Mesenteric fat pad (tissue), 1 donor: ENCODE measurements at regions not wholly inside any gene's neighbourhood (a gene's known extent, or its start where the extent isn't known, plus 50 kb on each side); places are given as distances from the start of the nearest gene placed in this dataset.

Source experiments
- DNase-seq: peaks from one replicate; pipeline ENCODE4 v3.0.0-alpha.2; 2020; ENCODE audit warnings: low spot score
- donor health status: DM: yes; HTN: yes; CAD: no.

GRCh38 chrX:43566170-43566569 lies 89.9 kb upstream of the MAOA start:
- no peak for DNase-seq

DNA sequence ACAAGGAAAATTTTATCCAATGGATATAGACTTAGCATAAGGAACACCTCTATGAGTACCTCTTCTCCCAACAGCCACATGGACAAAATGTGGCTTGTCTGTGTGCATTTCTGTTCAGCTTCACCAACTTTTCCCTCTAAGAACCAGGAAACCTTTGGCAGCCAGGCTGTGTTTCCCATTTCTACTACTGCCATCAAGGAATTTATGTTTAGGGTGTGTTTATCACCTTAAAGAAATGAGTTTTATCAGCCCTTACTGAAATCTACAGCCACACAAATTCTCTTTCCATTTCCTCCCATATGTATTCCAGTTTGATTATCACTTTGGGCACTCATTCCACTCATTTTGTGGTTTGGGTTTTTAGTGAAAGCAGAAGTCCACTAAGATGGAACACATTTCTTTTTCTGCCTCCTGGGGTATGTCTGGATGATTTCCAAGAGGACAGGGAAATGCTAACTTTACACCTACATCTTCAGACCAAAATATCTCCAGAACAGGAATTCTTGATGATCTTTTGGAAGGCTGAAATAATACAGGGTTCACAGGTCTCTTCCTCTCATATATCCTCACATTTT lies 82.6 kb upstream of the MAOA start:
- no peak for DNase-seq

DNA sequence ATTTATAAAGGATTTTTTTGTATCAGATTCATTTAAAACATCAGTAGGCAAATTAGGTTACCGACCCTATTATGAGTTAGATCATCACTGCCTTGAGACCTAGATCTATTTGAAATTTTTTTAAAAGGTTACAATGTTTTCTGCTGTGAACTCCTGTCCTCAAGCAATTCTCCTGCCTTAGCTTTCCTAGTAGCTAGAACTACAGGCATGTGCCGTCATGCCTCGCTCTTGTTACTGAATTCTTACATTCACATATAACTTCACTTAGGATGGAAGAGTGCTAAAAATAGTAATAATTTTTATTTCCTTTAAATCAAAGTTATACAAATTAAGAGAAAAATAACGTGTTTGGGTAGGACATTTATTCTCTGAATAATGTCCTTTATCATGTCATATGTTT lies 75.5 kb upstream of the MAOA start:
- DNase-seq, result no peak

GRCh38 chrX:43581167-43581566 lies 74.9 kb upstream of the MAOA start:
- no peak for DNase-seq

DNA sequence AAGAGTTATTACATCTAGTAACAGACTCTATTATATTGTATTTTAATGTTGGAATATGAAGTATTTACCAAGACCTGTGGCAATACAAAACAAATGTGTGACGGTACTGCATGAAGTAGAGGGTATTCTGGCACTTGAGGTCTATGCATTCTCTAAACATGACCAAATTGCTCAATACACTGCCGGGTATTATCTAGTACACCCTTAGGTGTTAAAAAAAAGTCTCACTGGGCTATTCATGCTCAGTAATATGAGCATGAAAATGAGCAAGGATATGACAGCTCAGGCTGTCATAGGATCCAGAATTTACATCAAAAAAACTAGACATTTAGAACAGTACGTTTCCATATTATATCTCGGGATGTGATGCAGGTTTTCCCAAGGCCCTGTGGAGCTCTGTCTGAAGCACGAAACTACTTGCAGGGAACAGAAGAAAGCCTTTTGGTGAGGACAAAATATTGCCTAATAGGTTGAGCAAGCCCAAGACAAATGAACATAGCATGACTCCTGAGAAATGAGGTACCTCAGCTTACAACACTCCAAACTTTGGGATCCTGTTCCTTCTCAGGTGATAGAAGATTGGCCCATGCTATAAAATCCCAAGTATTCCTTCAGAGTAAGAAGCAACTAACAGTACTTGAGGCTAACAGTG lies 74.1 kb upstream of the MAOA start:
- no peak for DNase-seq

DNA sequence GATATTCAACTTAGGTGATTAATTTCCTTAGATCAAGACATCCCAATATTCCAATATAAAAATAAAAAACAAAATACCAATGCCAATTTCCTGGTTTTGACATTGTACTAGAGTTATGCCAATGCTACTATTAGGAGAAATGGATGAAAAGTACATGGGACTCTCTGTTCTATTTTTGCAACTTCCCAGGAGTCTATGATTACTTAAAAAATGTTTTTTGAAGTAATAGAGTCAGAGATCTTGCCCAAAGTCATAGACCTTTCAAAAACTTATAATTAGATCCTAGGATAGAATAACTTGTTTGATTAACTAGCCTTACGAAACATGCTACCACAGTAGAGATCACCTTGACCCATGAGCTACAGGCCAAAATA lies 73.6 kb upstream of the MAOA start:
- no peak for DNase-seq

DNA sequence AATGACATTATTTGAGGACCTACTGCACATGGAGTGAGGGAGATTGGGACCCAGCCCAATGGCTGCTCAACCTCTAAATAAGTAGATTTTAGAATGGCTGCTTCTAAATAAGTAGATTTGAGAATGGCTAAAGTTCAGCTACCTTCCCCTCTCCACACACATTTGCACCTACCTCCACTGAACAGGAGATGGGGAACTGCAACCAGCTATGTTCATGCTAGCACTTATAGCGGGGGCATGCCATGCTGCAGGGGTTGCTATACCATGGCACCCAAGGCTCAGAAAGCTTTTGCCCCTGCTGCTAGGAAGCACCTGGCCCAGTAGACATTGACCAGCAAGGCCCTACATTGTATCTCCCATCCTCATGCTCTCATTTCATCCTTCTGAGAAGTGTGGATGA lies 70.2 kb upstream of the MAOA start:
- DNase-seq, result no peak

- no peak for DNase-seq
These were observed 69.3 kb upstream of the MAOA start for GRCh38 chrX:43586830-43587229.

DNA sequence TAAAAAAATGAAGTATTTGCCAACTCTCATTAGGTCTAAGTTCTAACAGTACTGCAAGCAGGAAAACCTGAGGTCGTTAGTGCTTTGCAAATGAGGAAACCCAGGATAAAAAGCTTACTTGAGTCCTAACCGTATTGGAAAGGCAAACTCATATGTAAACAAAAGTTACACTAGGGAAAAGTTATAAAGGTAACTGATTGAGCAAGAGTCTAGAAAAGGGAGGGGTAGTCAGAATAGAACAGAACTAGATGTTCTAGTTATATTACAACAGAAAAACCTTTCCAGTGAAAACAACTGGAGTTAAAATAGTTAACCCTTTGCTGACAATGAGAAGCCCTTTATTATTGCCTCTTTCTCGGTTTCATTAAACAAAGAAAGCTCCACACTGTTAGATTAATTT lies 66.4 kb upstream of the MAOA start:
- DNase-seq, result no peak

DNA sequence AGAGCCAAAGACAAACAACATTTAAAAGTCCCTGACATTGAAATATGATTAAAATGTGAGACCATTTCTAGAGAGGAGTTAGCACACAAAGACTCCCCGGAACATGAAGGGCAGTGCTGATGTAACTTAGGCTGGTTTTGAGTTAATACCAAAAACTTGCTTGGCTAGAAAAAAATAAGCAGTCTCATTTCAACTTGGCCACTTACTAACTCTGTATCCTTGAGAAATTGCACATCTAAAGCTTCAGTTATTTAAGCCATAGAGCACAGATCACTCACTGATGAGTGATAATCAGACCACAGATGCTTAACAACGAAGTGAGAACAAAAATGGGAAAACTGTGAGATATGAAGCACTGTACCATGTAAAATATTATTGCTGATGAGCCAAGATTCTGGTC lies 65.9 kb upstream of the MAOA start:
- no peak for DNase-seq

- no peak for DNase-seq
These were observed 63.5 kb upstream of the MAOA start for GRCh38 chrX:43592597-43592996.

DNA sequence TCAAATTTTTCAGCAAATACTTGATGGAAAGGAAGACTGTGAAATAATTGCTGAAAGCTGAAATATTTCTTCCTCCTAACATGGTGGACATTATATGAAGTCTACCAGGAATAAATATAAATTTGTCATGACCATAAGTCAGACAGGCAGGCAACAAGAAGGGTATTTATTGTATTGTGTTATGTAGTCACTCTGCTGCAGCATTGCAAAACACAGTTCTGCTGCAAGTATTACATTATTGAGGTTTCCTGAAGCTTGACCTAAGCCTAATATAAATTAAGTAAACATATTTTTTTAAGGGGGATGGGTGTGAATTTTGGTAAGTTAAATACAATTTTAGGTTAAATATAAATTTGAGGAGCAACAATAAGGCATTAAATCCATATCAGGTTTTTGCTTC lies 60.2 kb upstream of the MAOA start:
- no peak for DNase-seq

DNA sequence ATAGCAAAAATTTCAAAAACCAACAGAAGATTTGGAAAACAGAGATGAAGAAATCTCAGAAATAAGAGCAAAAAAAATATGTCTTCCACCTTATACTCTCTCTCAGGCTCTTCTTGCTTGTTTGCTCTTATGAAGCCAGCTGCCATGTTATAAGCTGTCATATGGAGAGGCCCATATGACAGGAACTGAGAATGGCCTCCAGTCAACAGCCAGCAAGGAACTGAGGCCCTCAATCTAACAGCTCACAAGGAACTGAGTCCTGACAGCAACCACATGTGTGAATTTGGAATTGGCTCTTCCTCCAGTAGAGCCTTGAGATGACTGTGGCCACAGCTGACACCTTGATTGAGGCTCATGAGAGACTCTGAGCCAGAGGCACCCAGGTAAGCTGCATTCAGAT lies 51.3 kb upstream of the MAOA start:
- DNase-seq, result no peak

- DNase-seq, result no peak
These were observed 50.7 kb upstream of the MAOA start for GRCh38 chrX:43605351-43605750.
